Endothelial cell of umbilical vein (primary cell): ENCODE measurements at regions not wholly inside any gene's neighbourhood (a gene's known extent, or its start where the extent isn't known, plus 50 kb on each side); places are given as distances from the start of the nearest gene placed in this dataset.

Experiments
- BruUV-seq: library from RNA; stranded (reverse); fragments of 400-500 nt; replicated peaks from 2 replicates; lab custom pipeline; 2021; lab: Mats Ljungman, UMichigan
- CTCF ChIA-PET: fragments of 300-600, 350-600 bp; sonication (Branson Sonifier 250); formaldehyde crosslinking; loops from one replicate; lab custom pipeline; 2021; ENCODE audit warnings: antibody characterized with exemption, inconsistent platforms; lab: Charles Lee
- POLR2A ChIA-PET: fragments of 300-600, 350-600 bp; sonication (Branson Sonifier 250); formaldehyde crosslinking; loops from one replicate; lab custom pipeline; 2021; ENCODE audit warnings: antibody characterized with exemption, inconsistent platforms; lab: Charles Lee
- DNase-seq: peaks from one replicate; pipeline ENCODE4 v3.0.0-alpha.2; 2011; ENCODE audit warnings: low read depth, low spot score
- FAIRE-seq: peaks from 2 replicates; lab custom pipeline; 2011; peaks lifted over from hg19 to GRCh38; lab: Jason Lieb, UNC
- H2AFZ ChIP-seq: 2 replicates; pipeline ENCODE4 v1.6.0; 2012; ENCODE audit warnings: low read depth, low read length, control low read depth, inconsistent platforms
- H3K27ac ChIP-seq: 2 replicates; pipeline ENCODE4 v1.5.1; 2011; ENCODE audit warnings: low read depth, mild to moderate bottlenecking, control low read depth, low read length, moderate library complexity; ENCODE audit not compliant: insufficient read depth
- H3K27me3 ChIP-seq, 2 experiments: 2 replicates each; pipeline versions ENCODE4 v1.6.0 to v1.6.1; 2011; ENCODE audit warnings: low read length in 2 of 2, mixed read lengths in 1 of 2; ENCODE audit not compliant: control insufficient read depth in 2 of 2, insufficient read depth in 2 of 2
- H3K36me3 ChIP-seq, 2 experiments: 2 replicates in 1 of 2; 3 replicates in 1 of 2; pipeline ENCODE4 v1.5.1; 2011; ENCODE audit warnings: low read length in 2 of 2, mild to moderate bottlenecking in 1 of 2, moderate library complexity in 1 of 2; ENCODE audit not compliant: control insufficient read depth in 2 of 2, insufficient read depth in 2 of 2; ENCODE audit errors: extremely low read depth in 1 of 2
- H3K4me1 ChIP-seq: 3 replicates; pipeline ENCODE4 v1.5.1; 2011; ENCODE audit warnings: mild to moderate bottlenecking, low read length; ENCODE audit not compliant: control insufficient read depth, insufficient read depth; ENCODE audit errors: extremely low read depth
- H3K4me2 ChIP-seq: 2 replicates; pipeline ENCODE4 v1.6.1; 2011; ENCODE audit warnings: low read length, control low read depth, mixed read lengths; ENCODE audit not compliant: insufficient read depth
- H3K4me3 ChIP-seq, 3 experiments: fragments of 200-600 bp in 1 of 3; sonication (generic), shearing (Covaris generic) in 1 of 3; replicated peaks in 1 of 3; 2 replicates each; pipeline ENCODE4 v1.5.1; 2011 to 2016; ENCODE audit warnings: control low read depth in 3 of 3, low read length in 3 of 3, mild to moderate bottlenecking in 2 of 3, inconsistent platforms in 1 of 3, low read depth in 1 of 3, moderate library complexity in 1 of 3; ENCODE audit not compliant: insufficient read depth in 1 of 3
- H3K79me2 ChIP-seq: 2 replicates; pipeline ENCODE4 v1.6.0; 2012; ENCODE audit warnings: low read length, inconsistent platforms; ENCODE audit not compliant: control insufficient read depth, insufficient read depth
- H3K9ac ChIP-seq: replicated peaks from 2 replicates; pipeline ENCODE3; 2011; ENCODE audit warnings: low read length, control low read depth; ENCODE audit not compliant: insufficient read depth; ENCODE audit errors: extremely low read depth
- H3K9me1 ChIP-seq: replicated peaks from 3 replicates; pipeline ENCODE4 v1.6.0; 2011; ENCODE audit warnings: mild to moderate bottlenecking, low read length; ENCODE audit not compliant: control insufficient read depth, insufficient read depth; ENCODE audit errors: extremely low read depth
- H3K9me3 ChIP-seq: replicated peaks from 2 replicates; pipeline ENCODE4 v1.5.1; 2012; ENCODE audit warnings: low read length, inconsistent platforms; ENCODE audit not compliant: control insufficient read depth, insufficient read depth
- H4K20me1 ChIP-seq: replicated peaks from 2 replicates; pipeline ENCODE3; 2011; ENCODE audit warnings: mild to moderate bottlenecking, low read length; ENCODE audit not compliant: control insufficient read depth, insufficient read depth; ENCODE audit errors: extremely low read depth
- EZH2 ChIP-seq: IDR thresholded peaks from 2 replicates; pipeline ENCODE4 v1.6.1; 2012; ENCODE audit warnings: borderline replicate concordance, low read depth, mild to moderate bottlenecking, moderate library complexity, low read length, inconsistent platforms; ENCODE audit not compliant: severe bottlenecking
- FOS ChIP-seq: IDR thresholded peaks from 2 replicates; pipeline ENCODE4 v1.6.1; 2011; ENCODE audit warnings: mild to moderate bottlenecking, low read length, moderate library complexity, borderline replicate concordance; ENCODE audit not compliant: insufficient read depth
- GATA2 ChIP-seq: IDR thresholded peaks from 2 replicates; pipeline ENCODE4 v1.7.0; 2011; ENCODE audit warnings: low read depth, mild to moderate bottlenecking, moderate library complexity, mixed read lengths, low read length; ENCODE audit not compliant: insufficient read length, insufficient read depth
- JUN ChIP-seq: IDR thresholded peaks from 2 replicates; pipeline ENCODE4 v1.6.1; 2011; ENCODE audit warnings: borderline replicate concordance, low read depth; ENCODE audit not compliant: insufficient read length, insufficient read depth
- MAX ChIP-seq: IDR thresholded peaks from 2 replicates; pipeline ENCODE4 v1.6.1; 2011; ENCODE audit not compliant: insufficient read depth, insufficient read length
- MYC ChIP-seq: IDR thresholded peaks from one replicate; pipeline ENCODE4 v1.6.1; 2011; ENCODE audit warnings: mild to moderate bottlenecking, low read depth, low read length
- POLR2A ChIP-seq: IDR thresholded peaks from 2 replicates; pipeline ENCODE4 v1.6.1; 2012; ENCODE audit warnings: low read depth, mild to moderate bottlenecking, control low read depth, low read length
- POLR2AphosphoS5 ChIP-seq: IDR thresholded peaks from 2 replicates; pipeline ENCODE4 v1.6.1; 2012; ENCODE audit warnings: low read depth, mild to moderate bottlenecking, control low read depth, low read length, moderate library complexity; ENCODE audit not compliant: insufficient read depth
- dilution Hi-C: fragments of 300-500 bp; cut with MboI; formaldehyde crosslinking; loops from one replicate; pipeline ENCODE4 v1.15.0; 2019; ENCODE audit warnings: low sequenced_read_pairs; ENCODE audit not compliant: extremely low pct_ligation_motif_present
- intact Hi-C: fragments of 100-400 bp; cut with micrococcal nuclease; formaldehyde crosslinking; loops from one replicate; pipeline ENCODE4 v1.10.0; 2022
- TF ChIP-seq, protein P1 (sequence below), 2 donors: IDR thresholded peaks; 1 replicate in 1 of 2; 2 replicates in 1 of 2; pipeline ENCODE4 v1.5.1; 2011; ENCODE audit warnings: low read length in 2 of 2, mild to moderate bottlenecking in 2 of 2, moderate library complexity in 2 of 2, control low read depth in 1 of 2, inconsistent platforms in 1 of 2, low read depth in 1 of 2; ENCODE audit not compliant: insufficient read depth in 1 of 2; ENCODE audit errors: extremely low read depth in 1 of 2

DNA sequence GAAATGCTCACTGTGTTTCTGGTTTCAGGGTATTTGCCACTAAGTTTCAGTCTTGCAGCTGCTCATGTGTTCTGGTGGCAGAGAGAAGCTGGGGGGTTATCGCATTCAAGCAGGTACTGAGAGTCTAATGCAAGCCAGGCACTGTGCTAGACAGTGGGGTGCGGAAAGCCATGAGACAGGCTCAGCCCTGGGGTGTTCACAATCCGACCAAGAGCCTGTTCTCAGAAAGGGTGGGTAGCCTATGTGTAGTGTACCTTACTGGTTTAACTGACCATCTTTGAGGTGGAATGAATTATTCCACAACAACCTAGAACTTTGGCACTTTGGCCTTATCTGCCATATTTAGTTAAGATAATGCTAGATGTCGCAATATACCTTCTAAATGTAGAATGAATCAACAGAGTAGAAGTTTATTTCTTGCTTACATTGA is 55.3 kb upstream of the ROR1 start:
- FAIRE-seq (no peak), DNase-seq (no peak)
- no peak overlapping the region for H3K4me2 ChIP-seq
- no peaks in the 10 kb centered on the region for H3K36me3 ChIP-seq
- H3K9ac ChIP-seq, result no peak overlapping the region
- H3K9me3 ChIP-seq, result no peaks in the 10 kb centered on the region
- H3K4me1 ChIP-seq, result no peaks in the 10 kb centered on the region
- H2AFZ ChIP-seq, result no peak overlapping the region
- intact Hi-C loops, result no loop called here
- dilution Hi-C loops, result no loop called here
- TF ChIP-seq EZH2, result no peak
- TF ChIP-seq GATA2, result no peak
- no peak for TF ChIP-seq MYC
- no peak for TF ChIP-seq FOS
- no peak for TF ChIP-seq POLR2AphosphoS5
- no peak for TF ChIP-seq POLR2A
- ChIA-PET POLR2A (no interaction called here), CTCF (interaction anchor here (1.2 to 1.7 kb wide), 3 partner anchors 13 to 44 kb away, joined by 3 to 7 read pairs (median 5); no protein-coding TSS in a partner anchor)
- H3K27ac ChIP-seq, result no peak overlapping the region
- H3K27me3 ChIP-seq, result peaks cover 0 to 6% of the 10 kb centered on the region in 2 experiments
- BruUV-seq, result no TSS peak
- no peaks in the 10 kb centered on the region for H3K79me2 ChIP-seq
- no peaks in the 10 kb centered on the region for H4K20me1 ChIP-seq
- no peaks in the 10 kb centered on the region for H3K9me1 ChIP-seq
- no peak overlapping the region for H3K4me3 ChIP-seq

DNA sequence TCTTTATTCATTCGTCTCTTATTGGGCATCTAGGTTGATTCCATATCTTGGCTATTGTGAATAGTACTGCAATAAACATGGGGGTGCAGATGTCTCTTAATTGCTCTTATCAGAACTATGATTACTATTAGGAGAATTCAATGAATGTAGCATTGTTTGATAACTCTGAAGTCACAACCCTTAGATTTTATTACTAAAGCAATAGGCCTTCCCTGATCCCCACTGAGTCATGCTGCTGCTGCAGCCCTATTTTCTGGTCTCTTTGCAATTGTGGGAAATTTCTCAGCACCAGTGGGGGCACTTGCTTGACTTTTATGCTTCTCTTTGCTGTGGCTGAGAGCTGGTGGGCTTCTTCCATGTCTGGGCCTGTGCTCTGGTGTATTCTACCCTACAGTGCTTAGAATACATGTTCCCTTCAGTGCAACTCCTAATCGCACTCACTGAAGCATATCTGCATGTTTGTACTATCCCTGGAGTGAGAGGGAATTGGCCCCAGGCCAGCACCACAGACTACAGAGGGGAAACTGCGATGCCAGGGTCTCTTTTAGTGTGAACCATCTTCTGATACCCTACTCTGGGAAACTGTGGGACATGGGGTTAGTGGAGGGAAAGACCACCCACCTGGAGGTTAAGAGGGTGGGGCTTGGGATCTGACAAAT is 52.2 kb upstream of the ROR1 start:
- Histone ChIP-seq H3K36me3 (no peaks in the 10 kb centered on the region), H2AFZ (no peak overlapping the region), H3K4me3 (no peak overlapping the region), H3K9me3 (no peaks in the 10 kb centered on the region), H3K4me1 (no peaks in the 10 kb centered on the region), H3K27ac (no peak overlapping the region), H3K4me2 (no peak overlapping the region), H3K9me1 (no peaks in the 10 kb centered on the region), H4K20me1 (no peaks in the 10 kb centered on the region), H3K27me3 (peaks cover 0 to 6% of the 10 kb centered on the region in 2 experiments), H3K79me2 (no peaks in the 10 kb centered on the region), H3K9ac (no peak overlapping the region)
- CTCF ChIA-PET, result interaction anchor here (0.8 kb wide), 1 partner anchor 11 kb away, joined by 3 read pairs; no protein-coding TSS in a partner anchor
- BruUV-seq, result no TSS peak
- dilution Hi-C loops (no loop called here), intact Hi-C loops (no loop called here)
- POLR2A ChIA-PET, result no interaction called here
- DNase-seq (no peak), FAIRE-seq (no peak)
- TF ChIP-seq JUN, result no peak
- no peak for TF ChIP-seq FOS
- TF ChIP-seq MAX, result no peak
- no peak for TF ChIP-seq MYC
- no peak for TF ChIP-seq POLR2AphosphoS5
- TF ChIP-seq GATA2, result no peak
- TF ChIP-seq EZH2, result no peak
- no peak for TF ChIP-seq POLR2A
- TF ChIP-seq, protein P1, sequence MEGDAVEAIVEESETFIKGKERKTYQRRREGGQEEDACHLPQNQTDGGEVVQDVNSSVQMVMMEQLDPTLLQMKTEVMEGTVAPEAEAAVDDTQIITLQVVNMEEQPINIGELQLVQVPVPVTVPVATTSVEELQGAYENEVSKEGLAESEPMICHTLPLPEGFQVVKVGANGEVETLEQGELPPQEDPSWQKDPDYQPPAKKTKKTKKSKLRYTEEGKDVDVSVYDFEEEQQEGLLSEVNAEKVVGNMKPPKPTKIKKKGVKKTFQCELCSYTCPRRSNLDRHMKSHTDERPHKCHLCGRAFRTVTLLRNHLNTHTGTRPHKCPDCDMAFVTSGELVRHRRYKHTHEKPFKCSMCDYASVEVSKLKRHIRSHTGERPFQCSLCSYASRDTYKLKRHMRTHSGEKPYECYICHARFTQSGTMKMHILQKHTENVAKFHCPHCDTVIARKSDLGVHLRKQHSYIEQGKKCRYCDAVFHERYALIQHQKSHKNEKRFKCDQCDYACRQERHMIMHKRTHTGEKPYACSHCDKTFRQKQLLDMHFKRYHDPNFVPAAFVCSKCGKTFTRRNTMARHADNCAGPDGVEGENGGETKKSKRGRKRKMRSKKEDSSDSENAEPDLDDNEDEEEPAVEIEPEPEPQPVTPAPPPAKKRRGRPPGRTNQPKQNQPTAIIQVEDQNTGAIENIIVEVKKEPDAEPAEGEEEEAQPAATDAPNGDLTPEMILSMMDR (IDR thresholded peaks at IDR 0.05; ENCODE audit: extremely low read depth in 1 of 2, insufficient read depth in 1 of 2, low read depth in 1 of 2, low read length in 2 of 2), result no peak
